B cell (primary cell): ENCODE measurements at regions not wholly inside any gene's neighbourhood (a gene's known extent, or its start where the extent isn't known, plus 50 kb on each side); places are given as distances from the start of the nearest gene placed in this dataset.

Experiments used
- ATAC-seq: fragments of 200-7000 bp; cut with Tn5 transposase; one replicate; pipeline ENCODE4 v1.10.0; 2021; ENCODE audit warnings: low read depth, mild to moderate bottlenecking, moderate number of reproducible peaks, moderate library complexity
- CTCF ChIA-PET: fragments of 350-600 bp; sonication (Branson Sonifier 250); formaldehyde crosslinking; loops from one replicate; lab custom pipeline; 2021; ENCODE audit warnings: antibody characterized with exemption, inconsistent platforms; lab: Charles Lee
- POLR2A ChIA-PET: fragments of 350-600 bp; sonication (Branson Sonifier 250); formaldehyde crosslinking; loops from one replicate; lab custom pipeline; 2021; ENCODE audit warnings: antibody characterized with exemption; lab: Charles Lee
- DNase-seq: peaks from one replicate; pipeline ENCODE4 v3.0.0; 2013
- H2AFZ ChIP-seq: 2 replicates; pipeline ENCODE4 v1.6.1; 2012; ENCODE audit warnings: mild to moderate bottlenecking, low read depth, low read length; ENCODE audit not compliant: insufficient read depth, poor library complexity, severe bottlenecking
- H3K27ac ChIP-seq, 2 donors: 1 replicate in 1 of 2; 2 replicates in 1 of 2; pipeline ENCODE4 v1.5.1; 2012 to 2013; ENCODE audit warnings: low read length in 2 of 2, mild to moderate bottlenecking in 2 of 2, moderate library complexity in 1 of 2
- H3K27me3 ChIP-seq, 4 experiments: fragments of 200-600 bp in 1 of 4; sonication (generic) in 1 of 4; replicated peaks in 1 of 4; 1 replicate in 2 of 4; 2 replicates in 2 of 4; pipeline versions ENCODE4 v1.6.1 to v1.7.0; 2013 to 2016; ENCODE audit warnings: low read length in 3 of 4, mild to moderate bottlenecking in 2 of 4, mixed read lengths in 1 of 4, moderate library complexity in 1 of 4; ENCODE audit not compliant: insufficient read depth in 4 of 4, control insufficient read depth in 3 of 4; ENCODE audit errors: control extremely low read depth in 1 of 4
- H3K36me3 ChIP-seq, 2 experiments: replicated peaks in 1 of 2; 1 replicate in 1 of 2; 2 replicates in 1 of 2; pipeline versions ENCODE4 v1.6.1 to v1.7.1; 2013; ENCODE audit warnings: low read length in 1 of 2; ENCODE audit not compliant: insufficient read depth in 2 of 2, control insufficient read depth in 1 of 2; ENCODE audit errors: control extremely low read depth in 1 of 2, extremely low read depth in 1 of 2
- H3K4me1 ChIP-seq, 2 donors: fragments of 200-600 bp in 1 of 2; sonication (generic) in 1 of 2; 1 replicate in 1 of 2; 2 replicates in 1 of 2; pipeline versions ENCODE4 v1.5.1 to v1.6.1; 2013 to 2017; ENCODE audit warnings: low read length in 2 of 2; ENCODE audit not compliant: control insufficient read depth in 2 of 2, insufficient read depth in 2 of 2
- H3K4me2 ChIP-seq: replicated peaks from 2 replicates; pipeline ENCODE3; 2012; ENCODE audit warnings: mild to moderate bottlenecking, low read depth, low read length; ENCODE audit not compliant: poor library complexity, severe bottlenecking
- H3K4me3 ChIP-seq, 5 experiments: fragments of 200-600 bp in 1 of 5; sonication (generic) in 1 of 5; 1 replicate in 3 of 5; 2 replicates in 2 of 5; pipeline versions ENCODE4 v1.5.1 to v1.7.0; 2011 to 2016; ENCODE audit warnings: low read length in 4 of 5, mild to moderate bottlenecking in 4 of 5, low read depth in 2 of 5, control low read depth in 1 of 5, moderate library complexity in 1 of 5; ENCODE audit not compliant: insufficient read depth in 1 of 5; ENCODE audit errors: control extremely low read depth in 1 of 5, extremely low read depth in 1 of 5
- H3K79me2 ChIP-seq: fragments of 200-600 bp; sonication (generic); one replicate; pipeline ENCODE4 v1.6.0; 2016; ENCODE audit warnings: low read length; ENCODE audit not compliant: control insufficient read depth, insufficient read depth
- H3K9ac ChIP-seq: fragments of 200-600 bp; sonication (generic); 2 replicates; pipeline ENCODE4 v1.6.1; 2017; ENCODE audit warnings: mild to moderate bottlenecking, low read length, moderate library complexity
- H3K9me3 ChIP-seq, 3 donors: one replicate each; pipeline versions ENCODE4 v1.6.1 to v1.7.1; 2013; ENCODE audit warnings: low read length in 2 of 3; ENCODE audit not compliant: control insufficient read depth in 2 of 3, insufficient read depth in 1 of 3; ENCODE audit errors: control extremely low read depth in 1 of 3
- H4K20me1 ChIP-seq: 2 replicates; pipeline ENCODE4 v1.6.0; 2012; ENCODE audit warnings: mild to moderate bottlenecking, low read length; ENCODE audit not compliant: insufficient read depth, control insufficient read depth, poor library complexity, severe bottlenecking
- H3K27ac Mint-ChIP-seq: one replicate; pipeline ENCODE4 v1.8.0; 2021; ENCODE audit warnings: mixed read lengths
- H3K27me3 Mint-ChIP-seq: one replicate; pipeline ENCODE4 v1.8.0; 2021; ENCODE audit warnings: mixed read lengths
- H3K4me1 Mint-ChIP-seq: one replicate; pipeline ENCODE4 v1.8.0; 2021; ENCODE audit warnings: mixed read lengths
- H3K4me3 Mint-ChIP-seq: one replicate; pipeline ENCODE4 v1.8.0; 2021; ENCODE audit warnings: mixed read lengths
- H3K9me3 Mint-ChIP-seq: one replicate; pipeline ENCODE4 v1.8.0; 2022; ENCODE audit warnings: mixed read lengths; ENCODE audit not compliant: insufficient read depth
- EZH2 ChIP-seq: IDR thresholded peaks from 2 replicates; pipeline ENCODE4 v1.6.1; 2012; ENCODE audit warnings: borderline replicate concordance, low read depth, mild to moderate bottlenecking, moderate library complexity, low read length; ENCODE audit not compliant: insufficient read depth, poor library complexity, severe bottlenecking
- WGBS: methylation state at CpG from one replicate; pipeline ENCODE4 v1.1.5; 2013; ENCODE audit warnings: missing lambda C conversion rate; ENCODE audit not compliant: insufficient coverage; 5-methylcytosine and 5-hydroxymethylcytosine counted together
- intact Hi-C: fragments of 100-400 bp; cut with micrococcal nuclease; formaldehyde crosslinking; loops from one replicate; pipeline ENCODE4 v1.10.0; 2022
- TF ChIP-seq, protein P1 (sequence below): fragments of 200-600 bp; IDR thresholded peaks from one replicate; pipeline ENCODE4 v1.8.0; 2022; ENCODE audit warnings: antibody characterized with exemption, mild to moderate bottlenecking

DNA sequence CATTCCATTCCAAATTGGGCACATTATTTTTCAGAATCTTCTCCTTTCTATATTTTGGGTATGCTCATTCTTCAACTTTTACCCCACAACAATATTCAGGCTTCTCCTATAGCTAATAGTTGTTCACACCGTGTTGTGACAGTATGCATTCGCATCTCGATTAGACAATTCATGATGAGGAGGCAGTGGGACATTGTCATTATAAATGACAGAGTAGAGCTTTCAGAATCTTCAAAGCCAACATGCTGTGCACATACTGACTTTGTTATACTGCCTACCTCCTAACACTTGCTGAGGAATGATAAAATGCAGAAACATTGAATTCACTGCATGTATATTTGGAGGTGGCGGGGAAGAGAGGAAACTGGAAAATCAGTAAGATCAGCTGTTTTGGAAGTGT is 714.2 kb downstream of the SUCLG1 start:
- ATAC-seq, result no peak
- DNase-seq, result no peak
- H2AFZ ChIP-seq, result no peak overlapping the region
- Mint-ChIP-seq H3K27ac (no peak overlapping the region), H3K9me3 (peaks cover 8% of the 10 kb centered on the region), H3K4me3 (no peak overlapping the region), H3K27me3 (no peaks in the 10 kb centered on the region), H3K4me1 (no peaks in the 10 kb centered on the region)
- no peak overlapping the region for H3K4me2 ChIP-seq
- no peak overlapping the region for H3K27ac ChIP-seq
- no peaks in the 10 kb centered on the region for H3K4me1 ChIP-seq
- ChIA-PET POLR2A (no interaction called here), CTCF (no interaction called here)
- no peaks in the 10 kb centered on the region for H3K36me3 ChIP-seq
- intact Hi-C loops, result no loop called here
- TF ChIP-seq, protein P1, sequence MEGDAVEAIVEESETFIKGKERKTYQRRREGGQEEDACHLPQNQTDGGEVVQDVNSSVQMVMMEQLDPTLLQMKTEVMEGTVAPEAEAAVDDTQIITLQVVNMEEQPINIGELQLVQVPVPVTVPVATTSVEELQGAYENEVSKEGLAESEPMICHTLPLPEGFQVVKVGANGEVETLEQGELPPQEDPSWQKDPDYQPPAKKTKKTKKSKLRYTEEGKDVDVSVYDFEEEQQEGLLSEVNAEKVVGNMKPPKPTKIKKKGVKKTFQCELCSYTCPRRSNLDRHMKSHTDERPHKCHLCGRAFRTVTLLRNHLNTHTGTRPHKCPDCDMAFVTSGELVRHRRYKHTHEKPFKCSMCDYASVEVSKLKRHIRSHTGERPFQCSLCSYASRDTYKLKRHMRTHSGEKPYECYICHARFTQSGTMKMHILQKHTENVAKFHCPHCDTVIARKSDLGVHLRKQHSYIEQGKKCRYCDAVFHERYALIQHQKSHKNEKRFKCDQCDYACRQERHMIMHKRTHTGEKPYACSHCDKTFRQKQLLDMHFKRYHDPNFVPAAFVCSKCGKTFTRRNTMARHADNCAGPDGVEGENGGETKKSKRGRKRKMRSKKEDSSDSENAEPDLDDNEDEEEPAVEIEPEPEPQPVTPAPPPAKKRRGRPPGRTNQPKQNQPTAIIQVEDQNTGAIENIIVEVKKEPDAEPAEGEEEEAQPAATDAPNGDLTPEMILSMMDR, result no peak
- no peak for TF ChIP-seq EZH2
- no peaks in the 10 kb centered on the region for H4K20me1 ChIP-seq
- H3K9me3 ChIP-seq, result peaks cover 0 to 10% (median 8%) of the 10 kb centered on the region in 3 donors
- no CpG with 5 or more reads among the region's 4 CpGs for WGBS
- no peaks in the 10 kb centered on the region for H3K79me2 ChIP-seq
- no peak overlapping the region for H3K4me3 ChIP-seq
- H3K9ac ChIP-seq, result no peak overlapping the region
- no peaks in the 10 kb centered on the region for H3K27me3 ChIP-seq

DNA sequence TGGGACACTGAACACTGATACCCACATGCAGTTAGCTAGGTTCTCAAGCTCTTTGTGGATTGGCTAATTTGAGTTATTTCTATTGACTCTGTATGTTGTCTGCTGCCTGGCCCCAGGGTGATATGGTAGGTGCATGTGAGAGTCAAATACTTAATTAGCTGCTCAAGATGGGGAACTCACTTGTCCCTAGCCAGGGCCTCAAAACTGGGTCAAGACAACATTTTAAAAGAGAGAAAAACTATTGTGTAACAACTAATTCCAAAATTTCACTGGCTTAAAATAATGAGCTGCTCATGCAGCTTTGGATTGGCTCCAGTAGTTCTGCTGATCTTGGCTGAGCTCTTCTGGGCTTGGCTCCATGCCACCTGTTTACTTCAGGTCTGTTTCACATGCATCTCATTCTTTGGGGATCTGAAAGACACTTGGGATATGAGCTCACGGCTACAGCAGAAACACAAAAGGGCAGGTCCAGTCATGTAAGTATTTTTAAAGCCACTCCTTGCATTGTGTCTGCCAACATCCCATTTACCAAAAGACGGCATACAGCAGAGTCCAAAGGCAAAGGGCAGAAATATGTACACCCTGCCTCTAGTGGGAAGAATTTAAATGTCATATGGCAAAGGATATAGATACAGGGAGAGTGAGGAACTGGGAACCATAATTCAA is 716.8 kb downstream of the SUCLG1 start:
- WGBS, result no CpG with 5 or more reads among the region's 2 CpGs
- ChIA-PET POLR2A (no interaction called here), CTCF (no interaction called here)
- Histone ChIP-seq H3K9me3 (peaks cover 0 to 10% (median 8%) of the 10 kb centered on the region in 3 donors), H3K27ac (no peak overlapping the region), H2AFZ (no peak overlapping the region), H3K9ac (no peak overlapping the region), H3K4me3 (no peak overlapping the region), H3K79me2 (no peaks in the 10 kb centered on the region), H3K36me3 (no peaks in the 10 kb centered on the region), H3K4me2 (no peak overlapping the region), H3K4me1 (no peaks in the 10 kb centered on the region), H4K20me1 (no peaks in the 10 kb centered on the region), H3K27me3 (no peaks in the 10 kb centered on the region)
- no peak for TF ChIP-seq EZH2
- ATAC-seq, result no peak
- no peaks in the 10 kb centered on the region for H3K4me1 Mint-ChIP-seq
- peaks cover 8% of the 10 kb centered on the region for H3K9me3 Mint-ChIP-seq
- no peak overlapping the region for H3K27ac Mint-ChIP-seq
- no peak overlapping the region for H3K4me3 Mint-ChIP-seq
- H3K27me3 Mint-ChIP-seq, result no peaks in the 10 kb centered on the region
- no peak for DNase-seq
- intact Hi-C loops, result no loop called here
